K562 (cell line): ENCODE measurements at regions not wholly inside any gene's neighbourhood (a gene's known extent, or its start where the extent isn't known, plus 50 kb on each side); places are given as distances from the start of the nearest gene placed in this dataset.
A peak's percentile ranks its signal among the peaks of the same experiment; 100 is the strongest.

Experiments used
- ATAC-seq: fragments of 200-7000 bp; cut with Tn5 transposase; 3 replicates; pipeline ENCODE4 v1.9.1; 2020; ENCODE audit warnings: moderate library complexity
- BruUV-seq: library from RNA; stranded (reverse); fragments of 400-500 nt; replicated peaks from 2 replicates; lab custom pipeline; 2021; lab: Mats Ljungman, UMichigan
- CTCF ChIA-PET: fragments of 300-600 bp; formaldehyde crosslinking; extraction: SDS; loops from one replicate; lab custom pipeline; 2021; ENCODE audit warnings: low intra/inter-chr PET ratio; lab: Yijun Ruan, JAX
- POLR2A ChIA-PET: fragments of 300-600, 350-650 bp; sonication (Branson Sonifier 250); formaldehyde crosslinking; extraction: SDS; loops from one replicate; lab custom pipeline; 2021; ENCODE audit warnings: antibody characterized with exemption, inconsistent platforms; lab: Yijun Ruan, JAX
- DNase-seq, 4 experiments: peaks; one replicate each; pipeline versions ENCODE4 v3.0.0 to v3.0.0-alpha.2; 2011 to 2018; ENCODE audit warnings: low spot score in 3 of 4, mixed read lengths in 3 of 4; ENCODE audit errors: extremely low read depth in 1 of 4
- FAIRE-seq: peaks from 2 replicates; lab custom pipeline; 2011; peaks lifted over from hg19 to GRCh38; lab: Jason Lieb, UNC
- H2AFZ ChIP-seq: 2 replicates; pipeline ENCODE4 v1.6.0; 2011; ENCODE audit warnings: low read depth, low read length, control low read depth, inconsistent platforms
- H3K27ac ChIP-seq: fragments of 200-600 bp; 3 replicates; pipeline ENCODE4 v1.8.0; 2011; ENCODE audit warnings: low read depth, mild to moderate bottlenecking, control low read depth, inconsistent platforms, low read length, moderate library complexity, mixed read lengths; ENCODE audit errors: extremely low read depth
- H3K27me3 ChIP-seq, 2 experiments: fragments of 300-600 bp in 1 of 2; 2 replicates in 1 of 2; 3 replicates in 1 of 2; pipeline versions ENCODE4 v1.6.0 to v1.8.0; 2011; ENCODE audit warnings: inconsistent platforms in 2 of 2, low read length in 2 of 2, mild to moderate bottlenecking in 1 of 2, mixed read lengths in 1 of 2, moderate library complexity in 1 of 2; ENCODE audit not compliant: control insufficient read depth in 2 of 2, insufficient read depth in 2 of 2
- H3K36me3 ChIP-seq: fragments of 300-600 bp; 3 replicates; pipeline ENCODE4 v1.8.0; 2011; ENCODE audit warnings: mild to moderate bottlenecking, low read length, inconsistent platforms; ENCODE audit not compliant: control insufficient read depth, insufficient read depth
- H3K4me1 ChIP-seq, 2 experiments: fragments of 200-600 bp in 1 of 2; replicated peaks in 1 of 2; 2 replicates in 1 of 2; 3 replicates in 1 of 2; pipeline versions ENCODE4 v1.5.1 to v1.8.0; 2011; ENCODE audit warnings: inconsistent platforms in 2 of 2, low read length in 2 of 2, mild to moderate bottlenecking in 1 of 2, mixed read lengths in 1 of 2, moderate library complexity in 1 of 2; ENCODE audit not compliant: control insufficient read depth in 2 of 2, insufficient read depth in 2 of 2
- H3K4me2 ChIP-seq: 2 replicates; pipeline ENCODE4 v1.6.1; 2011; ENCODE audit warnings: low read length, control low read depth, inconsistent platforms, mixed read lengths; ENCODE audit not compliant: insufficient read depth
- H3K4me3 ChIP-seq: fragments of 200-600 bp; sonication (generic), shearing (Covaris generic); 2 replicates; pipeline ENCODE4 v1.5.1; 2016; ENCODE audit warnings: control low read depth, inconsistent platforms
- H3K79me2 ChIP-seq: fragments of 200-600 bp; 3 replicates; pipeline ENCODE4 v1.8.0; 2011; ENCODE audit warnings: low read length, inconsistent platforms; ENCODE audit not compliant: control insufficient read depth, insufficient read depth
- H3K9ac ChIP-seq, 2 experiments: 2 replicates each; pipeline versions ENCODE4 v1.6.0 to v1.6.1; 2011; ENCODE audit warnings: low read depth in 2 of 2, low read length in 2 of 2, control low read depth in 1 of 2, inconsistent platforms in 1 of 2, mild to moderate bottlenecking in 1 of 2, mixed read lengths in 1 of 2; ENCODE audit not compliant: insufficient read depth in 1 of 2
- H3K9me1 ChIP-seq: one replicate; pipeline ENCODE4 v1.6.0; 2011; ENCODE audit warnings: inconsistent platforms, mild to moderate bottlenecking, low read length, moderate library complexity; ENCODE audit not compliant: control insufficient read depth, insufficient read depth
- H3K9me3 ChIP-seq: replicated peaks from 2 replicates; pipeline ENCODE4 v1.5.1; 2011; ENCODE audit warnings: low read depth, low read length, inconsistent platforms; ENCODE audit not compliant: control insufficient read depth, insufficient read depth
- H4K20me1 ChIP-seq: replicated peaks from 2 replicates; pipeline ENCODE4 v1.6.1; 2011; ENCODE audit warnings: low read length, inconsistent platforms, mixed read lengths; ENCODE audit not compliant: control insufficient read depth, insufficient read depth
- BCL6 ChIP-seq: fragments of 250-450 bp; sonication (Bioruptor Pico); IDR thresholded peaks from 2 replicates; pipeline ENCODE4 v1.4.0; 2020
- BCOR ChIP-seq: fragments of 450-650 bp; IDR thresholded peaks from 2 replicates; pipeline ENCODE4 v1.6.1; 2016
- COPS2 ChIP-seq: fragments of 450-650 bp; conservative IDR thresholded peaks from 2 replicates; pipeline ENCODE4 v1.6.1; 2016; ENCODE audit warnings: mild to moderate bottlenecking, moderate library complexity
- HDGF ChIP-seq: fragments of 450-650 bp; IDR thresholded peaks from 2 replicates; pipeline ENCODE4 v1.6.1; 2016
- HOXB6 ChIP-seq: fragments of 250-450 bp; sonication (Bioruptor Pico); IDR thresholded peaks from 2 replicates; pipeline ENCODE4 v1.5.1; 2022; ENCODE audit warnings: mild to moderate bottlenecking, borderline replicate concordance
- POLR2A ChIP-seq: fragments of 450-650 bp; conservative IDR thresholded peaks from 2 replicates; pipeline ENCODE4 v1.6.1; 2016
- RAD21 ChIP-seq, 2 experiments: fragments of 250-450 bp in 1 of 2; fragments of 450-650 bp in 1 of 2; sonication (Bioruptor Pico) in 1 of 2; formaldehyde crosslinking in 1 of 2; IDR thresholded peaks in 1 of 2; conservative IDR thresholded peaks in 1 of 2; 2 replicates each; pipeline versions ENCODE4 v1.4.0 to v1.8.0; 2020 to 2022; ENCODE audit warnings: mild to moderate bottlenecking in 2 of 2, moderate library complexity in 1 of 2
- RB1 ChIP-seq: fragments of 450-650 bp; IDR thresholded peaks from 2 replicates; pipeline ENCODE4 v1.6.1; 2017; ENCODE audit warnings: low read depth, mild to moderate bottlenecking
- RBM14 ChIP-seq: fragments of 200-400 bp; formaldehyde crosslinking; IDR thresholded peaks from 2 replicates; pipeline ENCODE4 v1.6.1; 2018; ENCODE audit warnings: low read depth, mild to moderate bottlenecking, low read length, moderate library complexity, borderline replicate concordance; ENCODE audit not compliant: insufficient read depth
- RBM22 ChIP-seq: fragments of 200-400 bp; formaldehyde crosslinking; IDR thresholded peaks from 2 replicates; pipeline ENCODE4 v1.6.1; 2018; ENCODE audit warnings: low read length, low read depth; ENCODE audit not compliant: poor library complexity, severe bottlenecking
- SAFB2 ChIP-seq: fragments of 200-400 bp; formaldehyde crosslinking; IDR thresholded peaks from 2 replicates; pipeline ENCODE4 v1.6.1; 2018; ENCODE audit warnings: borderline replicate concordance, low read length, low read depth, moderate library complexity; ENCODE audit not compliant: severe bottlenecking
- SRSF7 ChIP-seq: fragments of 200-400 bp; formaldehyde crosslinking; optimal IDR thresholded peaks from 2 replicates; pipeline ENCODE3; 2017; ENCODE audit warnings: mild to moderate bottlenecking, low read depth, low read length
- TEAD4 ChIP-seq, 2 experiments: sonication (generic) in 1 of 2; formaldehyde crosslinking in 1 of 2; IDR thresholded peaks; 2 replicates each; pipeline versions ENCODE4 v1.6.1 to v1.8.0; 2012 to 2022; ENCODE audit warnings: borderline replicate concordance in 1 of 2, inconsistent platforms in 1 of 2, low read length in 1 of 2, mild to moderate bottlenecking in 1 of 2, missing genetic modification reagents in 1 of 2
- TGIF2 ChIP-seq: sonication (generic); formaldehyde crosslinking; IDR thresholded peaks from 2 replicates; pipeline ENCODE4 v1.8.1; 2022; ENCODE audit warnings: mild to moderate bottlenecking, missing genetic modification reagents, moderate library complexity
- ZNF146 ChIP-seq: IDR thresholded peaks from one replicate; pipeline ENCODE4 v1.6.1; 2018; ENCODE audit warnings: missing compliant biosample characterization; ENCODE audit not compliant: unreplicated experiment
- WGBS: fragments of 100-300 bp; shearing (Covaris generic); methylation state at CpG from one replicate; pipeline ENCODE4 v1.1.6; 2016; ENCODE audit warnings: low coverage, mixed read lengths; ENCODE audit not compliant: insufficient coverage; ENCODE audit errors: missing lambda C conversion rate; 5-methylcytosine and 5-hydroxymethylcytosine counted together
- in situ Hi-C: fragments of 300-500 bp; cut with MboI; formaldehyde crosslinking; loops from 4 replicates; pipeline ENCODE4 v1.15.0; 2018; ENCODE audit warnings: inconsistent platforms, mixed read lengths
- intact Hi-C: fragments of 100-400 bp; cut with micrococcal nuclease; formaldehyde crosslinking; loops from 2 replicates; pipeline ENCODE4 v1.14.2; 2022
- TF ChIP-seq, protein P1 (sequence below): sonication (generic); formaldehyde crosslinking; IDR thresholded peaks from 2 replicates; pipeline ENCODE4 v1.8.1; 2023; ENCODE audit warnings: mild to moderate bottlenecking, missing genetic modification reagents
- TF ChIP-seq, protein P2 (sequence below): fragments of 250-450 bp; sonication (Bioruptor Pico); IDR thresholded peaks from 2 replicates; pipeline ENCODE4 v1.8.0; 2021; ENCODE audit warnings: moderate library complexity, mild to moderate bottlenecking, inconsistent platforms
- TF ChIP-seq, protein P3 (sequence below): fragments of 450-650 bp; IDR thresholded peaks from 2 replicates; pipeline ENCODE4 v1.6.1; 2016; ENCODE audit warnings: missing biosample characterization, missing genetic modification characterization

DNA sequence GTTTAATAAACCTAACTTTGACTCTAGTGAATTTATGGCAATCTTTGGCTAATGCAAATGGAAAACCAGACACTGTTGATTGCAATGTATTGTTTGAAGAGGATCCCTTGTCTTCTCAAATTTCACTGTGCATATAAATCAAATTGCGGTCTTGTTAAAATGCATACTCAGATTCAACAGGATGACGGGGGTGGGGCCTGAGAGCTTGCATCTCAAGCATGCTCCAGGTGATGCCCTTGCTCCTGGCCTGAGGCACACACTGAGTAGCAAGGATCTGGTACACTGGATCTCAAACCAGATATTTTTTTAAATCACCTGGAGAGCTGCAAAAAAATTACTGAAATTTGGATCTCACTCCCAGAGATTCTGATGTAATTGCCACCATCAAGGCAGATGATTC, 463.7 kb downstream of the DNAH5 start (continued):
- TF ChIP-seq, protein P1, sequence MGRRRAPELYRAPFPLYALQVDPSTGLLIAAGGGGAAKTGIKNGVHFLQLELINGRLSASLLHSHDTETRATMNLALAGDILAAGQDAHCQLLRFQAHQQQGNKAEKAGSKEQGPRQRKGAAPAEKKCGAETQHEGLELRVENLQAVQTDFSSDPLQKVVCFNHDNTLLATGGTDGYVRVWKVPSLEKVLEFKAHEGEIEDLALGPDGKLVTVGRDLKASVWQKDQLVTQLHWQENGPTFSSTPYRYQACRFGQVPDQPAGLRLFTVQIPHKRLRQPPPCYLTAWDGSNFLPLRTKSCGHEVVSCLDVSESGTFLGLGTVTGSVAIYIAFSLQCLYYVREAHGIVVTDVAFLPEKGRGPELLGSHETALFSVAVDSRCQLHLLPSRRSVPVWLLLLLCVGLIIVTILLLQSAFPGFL = no peak
- TF ChIP-seq RBM22 (no peak), HOXB6 (CRISPR knock-in tag) (no peak), BCL6 (CRISPR knock-in tag) (no peak), SAFB2 (no peak), SRSF7 (no peak), RB1 (no peak)
- TF ChIP-seq, protein P2, sequence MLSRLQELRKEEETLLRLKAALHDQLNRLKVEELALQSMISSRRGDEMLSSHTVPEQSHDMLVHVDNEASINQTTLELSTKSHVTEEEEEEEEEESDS (CRISPR knock-in tag) = no peak

DNA sequence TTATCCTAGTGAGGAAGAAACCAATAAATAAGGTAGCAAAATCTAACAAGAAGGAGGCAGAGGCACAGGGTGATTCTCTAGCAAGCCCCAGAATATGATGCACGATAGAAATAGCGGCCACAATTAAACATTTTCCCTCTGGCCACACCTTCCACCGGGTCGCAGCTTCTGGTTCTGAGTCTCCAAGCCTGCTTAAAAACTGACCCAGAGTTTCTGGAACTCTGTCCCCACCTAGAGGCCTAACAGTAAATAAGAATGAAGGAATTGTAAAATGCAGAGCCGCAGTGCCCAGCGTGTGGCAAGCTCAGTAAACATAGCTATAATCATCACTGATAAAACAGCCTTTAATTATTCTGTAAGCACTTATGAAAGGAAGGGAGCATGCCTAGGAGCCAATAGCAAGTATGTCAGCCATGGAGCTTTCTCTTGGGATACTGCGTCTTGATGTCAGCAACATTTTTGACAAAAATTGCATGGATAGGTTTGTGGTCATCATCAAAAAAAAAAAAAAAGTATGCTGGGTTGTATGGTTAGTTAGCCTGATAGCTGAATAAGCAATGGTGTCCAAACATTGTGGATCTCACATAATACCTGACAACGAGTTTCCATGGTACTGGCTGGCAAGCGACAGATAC, 465.5 kb downstream of the DNAH5 start:
- FAIRE-seq = no peak
- Histone ChIP-seq H3K27ac (no peak overlapping the region), H3K27me3 (no peaks in the 10 kb centered on the region), H3K9me3 (no peaks in the 10 kb centered on the region; the same call in 1 of the 2 replicates), H3K9ac (no peak overlapping the region), H3K9me1 (no peaks in the 10 kb centered on the region), H4K20me1 (no peaks in the 10 kb centered on the region), H3K36me3 (no peaks in the 10 kb centered on the region), H3K4me2 (no peak overlapping the region), H3K79me2 (no peaks in the 10 kb centered on the region), H3K4me3 (no peak overlapping the region), H3K4me1 (no peaks in the 10 kb centered on the region), H2AFZ (no peak overlapping the region)
- no TSS peak for BruUV-seq
- under 1% methylated on average over 9 of the region's 9 CpGs for WGBS
- ChIA-PET POLR2A (no interaction called here), CTCF (no interaction called here)
- intact Hi-C loops = no loop called here
- in situ Hi-C loops = no loop called here
- peak in 3 of 4 experiments; percentile 11 to 36 (median 12) for DNase-seq
- peak; percentile 55; the same call in 2 of the 3 replicates for ATAC-seq
- TF ChIP-seq TGIF2 (CRISPR knock-in tag) = no peak
- TF ChIP-seq RAD21 (CRISPR knock-in tag; conservative IDR thresholded peaks at IDR 0.05 in 1 of 2, IDR thresholded peaks at IDR 0.05 in 1 of 2) = peak; percentile 52 to 62
- TF ChIP-seq, protein P3, sequence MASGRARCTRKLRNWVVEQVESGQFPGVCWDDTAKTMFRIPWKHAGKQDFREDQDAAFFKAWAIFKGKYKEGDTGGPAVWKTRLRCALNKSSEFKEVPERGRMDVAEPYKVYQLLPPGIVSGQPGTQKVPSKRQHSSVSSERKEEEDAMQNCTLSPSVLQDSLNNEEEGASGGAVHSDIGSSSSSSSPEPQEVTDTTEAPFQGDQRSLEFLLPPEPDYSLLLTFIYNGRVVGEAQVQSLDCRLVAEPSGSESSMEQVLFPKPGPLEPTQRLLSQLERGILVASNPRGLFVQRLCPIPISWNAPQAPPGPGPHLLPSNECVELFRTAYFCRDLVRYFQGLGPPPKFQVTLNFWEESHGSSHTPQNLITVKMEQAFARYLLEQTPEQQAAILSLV = no peak
- TF ChIP-seq BCOR = no peak
- no peak for TF ChIP-seq COPS2
- TF ChIP-seq TEAD4 (IDR thresholded peaks at IDR 0.05; ENCODE audit: low read length) = no peak
- no peak for TF ChIP-seq TEAD4 (CRISPR knock-in tag; IDR thresholded peaks at IDR 0.05; ENCODE audit: borderline replicate concordance)
- TF ChIP-seq POLR2A = no peak
- TF ChIP-seq RBM14 = no peak
- TF ChIP-seq ZNF146 (CRISPR knock-in tag) = no peak
- TF ChIP-seq HDGF = no peak
